Endothelial cell of umbilical vein (primary cell): ENCODE measurements at regions not wholly inside any gene's neighbourhood (a gene's known extent, or its start where the extent isn't known, plus 50 kb on each side); places are given as distances from the start of the nearest gene placed in this dataset.

Experiments
- BruUV-seq: library from RNA; stranded (reverse); fragments of 400-500 nt; replicated peaks from 2 replicates; lab custom pipeline; 2021; lab: Mats Ljungman, UMichigan
- CTCF ChIA-PET: fragments of 300-600, 350-600 bp; sonication (Branson Sonifier 250); formaldehyde crosslinking; loops from one replicate; lab custom pipeline; 2021; ENCODE audit warnings: antibody characterized with exemption, inconsistent platforms; lab: Charles Lee
- POLR2A ChIA-PET: fragments of 300-600, 350-600 bp; sonication (Branson Sonifier 250); formaldehyde crosslinking; loops from one replicate; lab custom pipeline; 2021; ENCODE audit warnings: antibody characterized with exemption, inconsistent platforms; lab: Charles Lee
- DNase-seq: peaks from one replicate; pipeline ENCODE4 v3.0.0-alpha.2; 2011; ENCODE audit warnings: low read depth, low spot score
- FAIRE-seq: peaks from 2 replicates; lab custom pipeline; 2011; peaks lifted over from hg19 to GRCh38; lab: Jason Lieb, UNC
- H2AFZ ChIP-seq: 2 replicates; pipeline ENCODE4 v1.6.0; 2012; ENCODE audit warnings: low read depth, low read length, control low read depth, inconsistent platforms
- H3K27ac ChIP-seq: 2 replicates; pipeline ENCODE4 v1.5.1; 2011; ENCODE audit warnings: low read depth, mild to moderate bottlenecking, control low read depth, low read length, moderate library complexity; ENCODE audit not compliant: insufficient read depth
- H3K27me3 ChIP-seq, 2 experiments: 2 replicates each; pipeline versions ENCODE4 v1.6.0 to v1.6.1; 2011; ENCODE audit warnings: low read length in 2 of 2, mixed read lengths in 1 of 2; ENCODE audit not compliant: control insufficient read depth in 2 of 2, insufficient read depth in 2 of 2
- H3K36me3 ChIP-seq, 2 experiments: 2 replicates in 1 of 2; 3 replicates in 1 of 2; pipeline ENCODE4 v1.5.1; 2011; ENCODE audit warnings: low read length in 2 of 2, mild to moderate bottlenecking in 1 of 2, moderate library complexity in 1 of 2; ENCODE audit not compliant: control insufficient read depth in 2 of 2, insufficient read depth in 2 of 2; ENCODE audit errors: extremely low read depth in 1 of 2
- H3K4me1 ChIP-seq: 3 replicates; pipeline ENCODE4 v1.5.1; 2011; ENCODE audit warnings: mild to moderate bottlenecking, low read length; ENCODE audit not compliant: control insufficient read depth, insufficient read depth; ENCODE audit errors: extremely low read depth
- H3K4me2 ChIP-seq: 2 replicates; pipeline ENCODE4 v1.6.1; 2011; ENCODE audit warnings: low read length, control low read depth, mixed read lengths; ENCODE audit not compliant: insufficient read depth
- H3K4me3 ChIP-seq, 3 experiments: fragments of 200-600 bp in 1 of 3; sonication (generic), shearing (Covaris generic) in 1 of 3; replicated peaks in 1 of 3; 2 replicates each; pipeline ENCODE4 v1.5.1; 2011 to 2016; ENCODE audit warnings: control low read depth in 3 of 3, low read length in 3 of 3, mild to moderate bottlenecking in 2 of 3, inconsistent platforms in 1 of 3, low read depth in 1 of 3, moderate library complexity in 1 of 3; ENCODE audit not compliant: insufficient read depth in 1 of 3
- H3K79me2 ChIP-seq: 2 replicates; pipeline ENCODE4 v1.6.0; 2012; ENCODE audit warnings: low read length, inconsistent platforms; ENCODE audit not compliant: control insufficient read depth, insufficient read depth
- H3K9ac ChIP-seq: replicated peaks from 2 replicates; pipeline ENCODE3; 2011; ENCODE audit warnings: low read length, control low read depth; ENCODE audit not compliant: insufficient read depth; ENCODE audit errors: extremely low read depth
- H3K9me1 ChIP-seq: replicated peaks from 3 replicates; pipeline ENCODE4 v1.6.0; 2011; ENCODE audit warnings: mild to moderate bottlenecking, low read length; ENCODE audit not compliant: control insufficient read depth, insufficient read depth; ENCODE audit errors: extremely low read depth
- H3K9me3 ChIP-seq: replicated peaks from 2 replicates; pipeline ENCODE4 v1.5.1; 2012; ENCODE audit warnings: low read length, inconsistent platforms; ENCODE audit not compliant: control insufficient read depth, insufficient read depth
- H4K20me1 ChIP-seq: replicated peaks from 2 replicates; pipeline ENCODE3; 2011; ENCODE audit warnings: mild to moderate bottlenecking, low read length; ENCODE audit not compliant: control insufficient read depth, insufficient read depth; ENCODE audit errors: extremely low read depth
- POLR2AphosphoS5 ChIP-seq: IDR thresholded peaks from 2 replicates; pipeline ENCODE4 v1.6.1; 2012; ENCODE audit warnings: low read depth, mild to moderate bottlenecking, control low read depth, low read length, moderate library complexity; ENCODE audit not compliant: insufficient read depth
- dilution Hi-C: fragments of 300-500 bp; cut with MboI; formaldehyde crosslinking; loops from one replicate; pipeline ENCODE4 v1.15.0; 2019; ENCODE audit warnings: low sequenced_read_pairs; ENCODE audit not compliant: extremely low pct_ligation_motif_present
- intact Hi-C: fragments of 100-400 bp; cut with micrococcal nuclease; formaldehyde crosslinking; loops from one replicate; pipeline ENCODE4 v1.10.0; 2022
- TF ChIP-seq, protein P1 (sequence below), 2 donors: IDR thresholded peaks; 1 replicate in 1 of 2; 2 replicates in 1 of 2; pipeline ENCODE4 v1.5.1; 2011; ENCODE audit warnings: low read length in 2 of 2, mild to moderate bottlenecking in 2 of 2, moderate library complexity in 2 of 2, control low read depth in 1 of 2, inconsistent platforms in 1 of 2, low read depth in 1 of 2; ENCODE audit not compliant: insufficient read depth in 1 of 2; ENCODE audit errors: extremely low read depth in 1 of 2
- TF ChIP-seq, protein P2 (sequence below): IDR thresholded peaks from 2 replicates; pipeline ENCODE4 v1.6.1; 2011; ENCODE audit not compliant: insufficient read depth, insufficient read length

DNA sequence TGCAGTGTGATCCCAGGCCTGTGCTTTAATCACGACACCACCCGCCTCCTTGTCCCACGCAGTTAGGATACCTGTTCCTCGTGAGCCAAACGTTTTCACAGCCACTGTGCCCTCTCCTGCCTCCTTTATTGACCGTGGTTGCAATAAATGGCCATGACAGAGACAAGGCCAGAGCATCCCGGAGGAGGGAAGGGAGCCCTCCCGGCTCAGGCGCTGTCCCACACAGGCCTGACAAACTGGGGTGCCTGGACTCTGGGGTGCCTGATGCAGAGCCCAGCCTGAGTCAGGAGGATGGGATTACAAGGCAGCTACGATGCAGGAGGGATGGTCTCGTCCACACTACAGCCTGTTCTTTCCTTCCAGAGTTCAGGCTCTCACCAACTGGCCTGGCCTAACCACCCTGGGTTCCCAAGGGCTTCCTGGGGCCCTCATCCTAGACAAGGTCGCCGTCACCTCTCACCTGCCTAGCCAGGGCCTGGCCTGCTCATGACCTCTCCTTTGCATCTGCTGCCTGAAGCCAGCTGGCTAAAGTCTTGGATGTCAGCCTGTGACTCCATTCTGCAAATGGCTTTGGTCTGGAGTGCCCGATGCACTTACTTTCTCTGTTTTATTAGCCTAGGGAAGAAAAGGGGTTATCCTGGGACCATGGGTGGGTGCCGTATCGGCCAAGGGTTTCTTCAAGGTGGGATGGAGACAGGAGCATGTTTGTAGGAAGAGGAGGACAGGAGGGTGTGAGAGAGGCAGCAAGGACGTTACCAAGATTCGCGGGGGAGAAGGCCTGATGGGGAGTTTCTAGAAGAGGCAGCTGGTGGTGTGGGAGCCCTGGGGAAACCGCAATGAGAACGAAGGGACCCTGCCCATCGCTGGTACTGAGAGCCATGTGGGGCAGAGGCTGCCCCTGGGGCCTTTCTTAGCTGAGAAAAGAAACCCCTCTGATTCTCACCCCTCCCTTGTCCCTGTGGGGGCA, 234.3 kb upstream of the TNRC6C start:
- BruUV-seq, result no TSS peak
- Histone ChIP-seq H3K4me3 (no peak overlapping the region), H3K36me3 (no peaks in the 10 kb centered on the region), H2AFZ (no peak overlapping the region), H3K9me1 (no peaks in the 10 kb centered on the region), H3K27ac (no peak overlapping the region), H3K79me2 (no peaks in the 10 kb centered on the region), H3K27me3 (no peaks in the 10 kb centered on the region), H3K4me2 (no peak overlapping the region), H3K4me1 (no peaks in the 10 kb centered on the region), H3K9ac (no peak overlapping the region), H3K9me3 (no peaks in the 10 kb centered on the region), H4K20me1 (no peaks in the 10 kb centered on the region)
- DNase-seq, result no peak
- FAIRE-seq, result no peak
- ChIA-PET POLR2A (no interaction called here), CTCF (no interaction called here)
- TF ChIP-seq, protein P1, sequence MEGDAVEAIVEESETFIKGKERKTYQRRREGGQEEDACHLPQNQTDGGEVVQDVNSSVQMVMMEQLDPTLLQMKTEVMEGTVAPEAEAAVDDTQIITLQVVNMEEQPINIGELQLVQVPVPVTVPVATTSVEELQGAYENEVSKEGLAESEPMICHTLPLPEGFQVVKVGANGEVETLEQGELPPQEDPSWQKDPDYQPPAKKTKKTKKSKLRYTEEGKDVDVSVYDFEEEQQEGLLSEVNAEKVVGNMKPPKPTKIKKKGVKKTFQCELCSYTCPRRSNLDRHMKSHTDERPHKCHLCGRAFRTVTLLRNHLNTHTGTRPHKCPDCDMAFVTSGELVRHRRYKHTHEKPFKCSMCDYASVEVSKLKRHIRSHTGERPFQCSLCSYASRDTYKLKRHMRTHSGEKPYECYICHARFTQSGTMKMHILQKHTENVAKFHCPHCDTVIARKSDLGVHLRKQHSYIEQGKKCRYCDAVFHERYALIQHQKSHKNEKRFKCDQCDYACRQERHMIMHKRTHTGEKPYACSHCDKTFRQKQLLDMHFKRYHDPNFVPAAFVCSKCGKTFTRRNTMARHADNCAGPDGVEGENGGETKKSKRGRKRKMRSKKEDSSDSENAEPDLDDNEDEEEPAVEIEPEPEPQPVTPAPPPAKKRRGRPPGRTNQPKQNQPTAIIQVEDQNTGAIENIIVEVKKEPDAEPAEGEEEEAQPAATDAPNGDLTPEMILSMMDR (IDR thresholded peaks at IDR 0.05; ENCODE audit: extremely low read depth in 1 of 2, insufficient read depth in 1 of 2, low read depth in 1 of 2, low read length in 2 of 2), result no peak
- no peak for TF ChIP-seq POLR2AphosphoS5
- TF ChIP-seq, protein P2, sequence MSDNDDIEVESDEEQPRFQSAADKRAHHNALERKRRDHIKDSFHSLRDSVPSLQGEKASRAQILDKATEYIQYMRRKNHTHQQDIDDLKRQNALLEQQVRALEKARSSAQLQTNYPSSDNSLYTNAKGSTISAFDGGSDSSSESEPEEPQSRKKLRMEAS, result no peak
- dilution Hi-C loops (no loop called here), intact Hi-C loops (no loop called here)
